PC-3 (cell line): ENCODE measurements at regions not wholly inside any gene's neighbourhood (a gene's known extent, or its start where the extent isn't known, plus 50 kb on each side); places are given as distances from the start of the nearest gene placed in this dataset.

Source experiments
- EZH2 ChIP-seq: fragments of 300-600 bp; sonication (generic); IDR thresholded peaks from one replicate; pipeline ENCODE4 v1.6.1; 2017; ENCODE audit warnings: antibody characterized with exemption, mild to moderate bottlenecking, low read length; ENCODE audit not compliant: unreplicated experiment
- EZH2phosphoT487 ChIP-seq: fragments of 300-600 bp; sonication (generic); IDR thresholded peaks from 2 replicates; pipeline ENCODE4 v1.6.1; 2018; ENCODE audit warnings: mild to moderate bottlenecking, antibody characterized with exemption, low read length, borderline replicate concordance
- TF ChIP-seq, protein P1 (sequence below): fragments of 300-600 bp; sonication (generic); conservative IDR thresholded peaks from 2 replicates; pipeline ENCODE4 v1.5.1; 2017; ENCODE audit warnings: antibody characterized with exemption, low read depth, mild to moderate bottlenecking, low read length

DNA sequence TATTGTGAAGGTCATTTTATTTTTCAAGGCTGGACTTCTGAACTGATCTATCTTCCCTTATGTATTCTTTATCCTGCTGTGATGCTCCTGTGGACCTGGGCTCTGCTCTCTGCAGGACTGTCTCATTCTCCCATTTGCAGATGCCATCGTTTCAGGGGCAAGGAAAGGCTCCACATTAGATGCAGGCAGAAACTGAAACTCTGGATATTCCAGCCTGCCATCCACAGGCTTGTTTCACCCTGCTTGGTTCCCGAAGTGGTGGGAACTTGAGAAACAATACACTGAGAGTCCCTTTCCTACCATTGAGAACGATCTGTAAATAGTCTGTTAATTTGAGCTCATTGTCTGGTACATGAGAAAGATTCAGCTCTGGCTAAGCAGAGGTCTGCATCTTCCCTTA, 197.5 kb upstream of the MAN1A1 start:
- TF ChIP-seq EZH2 (no peak), EZH2phosphoT487 (no peak)
- TF ChIP-seq, protein P1, sequence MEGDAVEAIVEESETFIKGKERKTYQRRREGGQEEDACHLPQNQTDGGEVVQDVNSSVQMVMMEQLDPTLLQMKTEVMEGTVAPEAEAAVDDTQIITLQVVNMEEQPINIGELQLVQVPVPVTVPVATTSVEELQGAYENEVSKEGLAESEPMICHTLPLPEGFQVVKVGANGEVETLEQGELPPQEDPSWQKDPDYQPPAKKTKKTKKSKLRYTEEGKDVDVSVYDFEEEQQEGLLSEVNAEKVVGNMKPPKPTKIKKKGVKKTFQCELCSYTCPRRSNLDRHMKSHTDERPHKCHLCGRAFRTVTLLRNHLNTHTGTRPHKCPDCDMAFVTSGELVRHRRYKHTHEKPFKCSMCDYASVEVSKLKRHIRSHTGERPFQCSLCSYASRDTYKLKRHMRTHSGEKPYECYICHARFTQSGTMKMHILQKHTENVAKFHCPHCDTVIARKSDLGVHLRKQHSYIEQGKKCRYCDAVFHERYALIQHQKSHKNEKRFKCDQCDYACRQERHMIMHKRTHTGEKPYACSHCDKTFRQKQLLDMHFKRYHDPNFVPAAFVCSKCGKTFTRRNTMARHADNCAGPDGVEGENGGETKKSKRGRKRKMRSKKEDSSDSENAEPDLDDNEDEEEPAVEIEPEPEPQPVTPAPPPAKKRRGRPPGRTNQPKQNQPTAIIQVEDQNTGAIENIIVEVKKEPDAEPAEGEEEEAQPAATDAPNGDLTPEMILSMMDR: no peak
